ENCODE measurements at regions not wholly inside any gene's neighbourhood (a gene's known extent, or its start where the extent isn't known, plus 50 kb on each side); places are given as distances from the start of the nearest gene placed in this dataset.

GRCh38 chr11:134468796-134469195 lies 56.8 kb upstream of the B3GAT1 start:
- Histone ChIP-seq H3K9me3 (ENCODE audit: control insufficient read depth, insufficient read depth, low read depth, low read length) (no peaks in the 10 kb centered on the region), H3K4me3 (ENCODE audit: low read depth in 2 of 2, low read length in 2 of 2) (no peak overlapping the region), H3K4me1 (ENCODE audit: control insufficient read depth, insufficient read depth, low read length) (no peaks in the 10 kb centered on the region), H3K36me3 (ENCODE audit: control insufficient read depth, insufficient read depth, low read length) (no peaks in the 10 kb centered on the region), H3K27ac (ENCODE audit: low read length) (no peak overlapping the region), H3K27me3 (ENCODE audit: control insufficient read depth, insufficient read depth, low read length) (peaks cover 34% of the 10 kb centered on the region)
- intact Hi-C loops (cut with micrococcal nuclease; ENCODE audit: unreplicated experiment), result no loop called here
- TF ChIP-seq TCF7L2 (IDR thresholded peaks at IDR 0.05; ENCODE audit: low read depth, low read length) (no peak), POLR2AphosphoS5 (IDR thresholded peaks at IDR 0.05; ENCODE audit: low read depth, low read length) (no peak), CTCF (IDR thresholded peaks at IDR 0.05) (no peak), SIN3A (IDR thresholded peaks at IDR 0.05; ENCODE audit: borderline replicate concordance, insufficient read depth, low read depth, low read length) (no peak), REST (IDR thresholded peaks at IDR 0.05; ENCODE audit: insufficient read depth in 1 of 2, low read depth in 2 of 2, low read length in 1 of 2) (no peak)
- DNase-seq (ENCODE audit: low read depth, low spot score) (no peak), ATAC-seq (no peak)
- CTCF ChIA-PET, result no interaction called here
- no TSS peak for BruUV-seq (replicated peaks)
- in situ Hi-C loops (cut with HindIII; ENCODE audit: low pct_unique_long_range_greater_than_20kb, low sequenced_read_pairs), result no loop called here
- POLR2A ChIA-PET, result no interaction called here

DNA sequence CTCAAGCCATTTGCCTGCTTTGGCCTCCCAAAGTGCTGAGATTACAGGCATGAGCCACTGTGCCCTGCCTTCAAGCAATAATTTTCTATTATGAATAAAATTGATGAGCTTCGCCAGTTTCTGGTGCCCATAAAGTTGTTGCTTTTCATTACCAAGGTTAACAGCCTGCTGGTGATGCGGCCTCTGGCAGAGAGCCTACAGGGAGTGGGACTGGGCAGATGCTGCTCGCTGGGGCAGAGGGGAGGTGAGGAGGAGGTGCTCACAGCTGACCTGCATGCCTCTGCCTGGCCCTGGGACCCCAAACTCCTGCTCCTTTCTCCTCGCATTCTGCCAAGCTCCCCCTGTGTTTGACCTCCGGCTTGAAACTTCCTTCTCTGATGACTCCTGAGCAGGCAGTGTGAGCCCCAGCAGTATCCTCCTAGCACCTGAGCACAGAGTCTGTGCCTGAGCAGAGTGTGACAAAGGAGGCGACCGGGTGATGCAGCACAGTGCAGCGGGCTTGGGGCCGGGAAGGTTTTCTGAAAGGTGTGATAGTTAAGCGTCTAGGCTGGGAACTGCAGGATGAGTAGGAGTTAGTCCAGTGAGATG lies 56.1 kb upstream of the B3GAT1 start:
- ChIA-PET CTCF (no interaction called here), POLR2A (no interaction called here)
- H3K27me3 ChIP-seq (ENCODE audit: control insufficient read depth, insufficient read depth, low read length), result peaks cover 34% of the 10 kb centered on the region

More for the DNA sequence above, 56.1 kb upstream of the B3GAT1 start:
- TF ChIP-seq SIN3A (IDR thresholded peaks at IDR 0.05; ENCODE audit: borderline replicate concordance, insufficient read depth, low read depth, low read length) (no peak), REST (IDR thresholded peaks at IDR 0.05; ENCODE audit: insufficient read depth in 1 of 2, low read depth in 2 of 2, low read length in 1 of 2) (no peak), TCF7L2 (IDR thresholded peaks at IDR 0.05; ENCODE audit: low read depth, low read length) (no peak), CTCF (IDR thresholded peaks at IDR 0.05) (no peak), POLR2AphosphoS5 (IDR thresholded peaks at IDR 0.05; ENCODE audit: low read depth, low read length) (no peak)
- H3K27ac ChIP-seq (ENCODE audit: low read length), result no peak overlapping the region
- ATAC-seq, result no peak
- no TSS peak for BruUV-seq (replicated peaks)
- no peaks in the 10 kb centered on the region for H3K36me3 ChIP-seq (ENCODE audit: control insufficient read depth, insufficient read depth, low read length)
- H3K4me1 ChIP-seq (ENCODE audit: control insufficient read depth, insufficient read depth, low read length), result no peaks in the 10 kb centered on the region
- in situ Hi-C loops (cut with HindIII; ENCODE audit: low pct_unique_long_range_greater_than_20kb, low sequenced_read_pairs), result no loop called here
- intact Hi-C loops (cut with micrococcal nuclease; ENCODE audit: unreplicated experiment), result no loop called here
- no peak for DNase-seq (ENCODE audit: low read depth, low spot score)
- no peak overlapping the region for H3K4me3 ChIP-seq (ENCODE audit: low read depth in 2 of 2, low read length in 2 of 2)
- no peaks in the 10 kb centered on the region for H3K9me3 ChIP-seq (ENCODE audit: control insufficient read depth, insufficient read depth, low read depth, low read length)

Measured in Panc1 (cell line).